Liver (tissue), 3 donors: ENCODE measurements at regions not wholly inside any gene's neighbourhood (a gene's known extent, or its start where the extent isn't known, plus 50 kb on each side); places are given as distances from the start of the nearest gene placed in this dataset.

Experiments
- EGR1 ChIP-seq, 2 donors: IDR thresholded peaks; 2 replicates each; pipeline ENCODE4 v1.6.1; 2016 to 2018; ENCODE audit warnings: antibody characterized with exemption in 2 of 2, low read depth in 2 of 2
- FOXA1 ChIP-seq: IDR thresholded peaks from 2 replicates; pipeline ENCODE4 v1.6.1; 2016; ENCODE audit warnings: antibody characterized with exemption
- GABPA ChIP-seq, 2 donors: IDR thresholded peaks in 1 of 2; conservative IDR thresholded peaks in 1 of 2; 2 replicates each; pipeline ENCODE4 v1.6.1; 2016; ENCODE audit warnings: antibody characterized with exemption in 2 of 2, mild to moderate bottlenecking in 1 of 2, moderate library complexity in 1 of 2
- JUND ChIP-seq, 2 donors: IDR thresholded peaks; 2 replicates each; pipeline ENCODE4 v1.6.1; 2016; ENCODE audit warnings: antibody characterized with exemption in 2 of 2
- NR2F2 ChIP-seq: IDR thresholded peaks from 2 replicates; pipeline ENCODE4 v1.6.1; 2016; ENCODE audit warnings: antibody characterized with exemption
- RAD21 ChIP-seq, 2 donors: IDR thresholded peaks; 2 replicates each; pipeline ENCODE4 v1.6.1; 2016; ENCODE audit warnings: antibody characterized with exemption in 2 of 2, mild to moderate bottlenecking in 2 of 2
- SP1 ChIP-seq: IDR thresholded peaks from 2 replicates; pipeline ENCODE4 v1.6.1; 2018; ENCODE audit warnings: antibody characterized with exemption, mild to moderate bottlenecking
- TAF1 ChIP-seq: conservative IDR thresholded peaks from 2 replicates; pipeline ENCODE4 v1.6.1; 2016; ENCODE audit warnings: antibody characterized with exemption, mild to moderate bottlenecking
- YY1 ChIP-seq: IDR thresholded peaks from 2 replicates; pipeline ENCODE4 v1.6.1; 2016; ENCODE audit warnings: antibody characterized with exemption, mild to moderate bottlenecking
- TF ChIP-seq, protein P1 (sequence below): fragments of 150-350 bp; IDR thresholded peaks from 2 replicates; pipeline ENCODE4 v1.5.1; 2017; ENCODE audit warnings: improper control_type of control experiment, low read depth, low read length; ENCODE audit not compliant: missing input control
- TF ChIP-seq, protein P2 (sequence below): IDR thresholded peaks from 2 replicates; pipeline ENCODE4 v1.6.1; 2016; ENCODE audit warnings: antibody characterized with exemption, mild to moderate bottlenecking
- TF ChIP-seq, protein P3 (sequence below): IDR thresholded peaks from 2 replicates; pipeline ENCODE4 v1.6.1; 2016; ENCODE audit warnings: antibody characterized with exemption
- TF ChIP-seq, protein P4 (sequence below): IDR thresholded peaks from 2 replicates; pipeline ENCODE4 v1.6.1; 2016; ENCODE audit warnings: antibody characterized with exemption
- donor health status: healthy.
- donor health status: healthy.

DNA sequence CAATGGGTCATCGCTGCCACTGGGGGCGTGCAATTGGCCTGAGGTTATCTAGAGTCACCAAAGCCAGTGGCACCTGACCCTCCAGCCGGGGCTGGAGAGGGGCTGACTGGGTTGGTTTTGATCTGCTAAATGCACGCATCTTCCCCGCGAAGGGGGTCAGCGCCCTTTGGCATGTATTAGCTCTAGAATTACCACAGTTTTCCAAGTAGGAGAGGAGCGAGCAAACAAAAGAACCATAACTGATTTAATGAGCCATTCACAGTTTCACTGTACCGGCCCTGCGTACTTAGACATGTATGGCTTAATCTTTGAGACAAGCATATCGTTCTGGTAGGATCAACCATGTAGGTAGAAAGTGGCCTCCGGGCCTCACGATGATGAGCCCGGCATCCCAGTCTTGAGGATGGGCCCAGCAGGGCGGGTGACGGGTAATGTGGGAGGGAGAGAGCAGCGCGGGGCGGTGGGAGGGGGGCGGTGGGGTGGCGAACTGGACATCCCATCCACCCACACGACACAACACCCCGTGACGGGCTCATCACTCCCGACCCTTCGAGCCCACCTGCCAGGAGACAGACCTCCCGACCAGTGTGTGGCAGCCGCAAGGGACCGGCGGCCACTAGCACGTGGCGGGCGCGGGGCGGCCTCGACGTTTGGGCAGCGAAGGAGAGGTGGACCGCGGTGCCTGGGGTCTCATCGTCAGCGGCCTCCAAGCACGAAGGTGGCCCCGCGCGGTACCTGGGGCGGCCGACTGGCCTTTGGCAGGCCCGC lies 1957.5 kb upstream of the DEFB115 start:
- TF ChIP-seq RAD21 (IDR thresholded peaks at IDR 0.05) (no peak), EGR1 (IDR thresholded peaks at IDR 0.05; ENCODE audit: low read depth in 2 of 2) (no peak), GABPA (IDR thresholded peaks at IDR 0.05 in 1 of 2, conservative IDR thresholded peaks at IDR 0.05 in 1 of 2) (no peak), TAF1 (no peak), JUND (IDR thresholded peaks at IDR 0.05) (no peak), FOXA1 (no peak), YY1 (no peak), NR2F2 (no peak), SP1 (no peak)
- TF ChIP-seq, protein P1, sequence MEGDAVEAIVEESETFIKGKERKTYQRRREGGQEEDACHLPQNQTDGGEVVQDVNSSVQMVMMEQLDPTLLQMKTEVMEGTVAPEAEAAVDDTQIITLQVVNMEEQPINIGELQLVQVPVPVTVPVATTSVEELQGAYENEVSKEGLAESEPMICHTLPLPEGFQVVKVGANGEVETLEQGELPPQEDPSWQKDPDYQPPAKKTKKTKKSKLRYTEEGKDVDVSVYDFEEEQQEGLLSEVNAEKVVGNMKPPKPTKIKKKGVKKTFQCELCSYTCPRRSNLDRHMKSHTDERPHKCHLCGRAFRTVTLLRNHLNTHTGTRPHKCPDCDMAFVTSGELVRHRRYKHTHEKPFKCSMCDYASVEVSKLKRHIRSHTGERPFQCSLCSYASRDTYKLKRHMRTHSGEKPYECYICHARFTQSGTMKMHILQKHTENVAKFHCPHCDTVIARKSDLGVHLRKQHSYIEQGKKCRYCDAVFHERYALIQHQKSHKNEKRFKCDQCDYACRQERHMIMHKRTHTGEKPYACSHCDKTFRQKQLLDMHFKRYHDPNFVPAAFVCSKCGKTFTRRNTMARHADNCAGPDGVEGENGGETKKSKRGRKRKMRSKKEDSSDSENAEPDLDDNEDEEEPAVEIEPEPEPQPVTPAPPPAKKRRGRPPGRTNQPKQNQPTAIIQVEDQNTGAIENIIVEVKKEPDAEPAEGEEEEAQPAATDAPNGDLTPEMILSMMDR: no peak
- TF ChIP-seq, protein P2, sequence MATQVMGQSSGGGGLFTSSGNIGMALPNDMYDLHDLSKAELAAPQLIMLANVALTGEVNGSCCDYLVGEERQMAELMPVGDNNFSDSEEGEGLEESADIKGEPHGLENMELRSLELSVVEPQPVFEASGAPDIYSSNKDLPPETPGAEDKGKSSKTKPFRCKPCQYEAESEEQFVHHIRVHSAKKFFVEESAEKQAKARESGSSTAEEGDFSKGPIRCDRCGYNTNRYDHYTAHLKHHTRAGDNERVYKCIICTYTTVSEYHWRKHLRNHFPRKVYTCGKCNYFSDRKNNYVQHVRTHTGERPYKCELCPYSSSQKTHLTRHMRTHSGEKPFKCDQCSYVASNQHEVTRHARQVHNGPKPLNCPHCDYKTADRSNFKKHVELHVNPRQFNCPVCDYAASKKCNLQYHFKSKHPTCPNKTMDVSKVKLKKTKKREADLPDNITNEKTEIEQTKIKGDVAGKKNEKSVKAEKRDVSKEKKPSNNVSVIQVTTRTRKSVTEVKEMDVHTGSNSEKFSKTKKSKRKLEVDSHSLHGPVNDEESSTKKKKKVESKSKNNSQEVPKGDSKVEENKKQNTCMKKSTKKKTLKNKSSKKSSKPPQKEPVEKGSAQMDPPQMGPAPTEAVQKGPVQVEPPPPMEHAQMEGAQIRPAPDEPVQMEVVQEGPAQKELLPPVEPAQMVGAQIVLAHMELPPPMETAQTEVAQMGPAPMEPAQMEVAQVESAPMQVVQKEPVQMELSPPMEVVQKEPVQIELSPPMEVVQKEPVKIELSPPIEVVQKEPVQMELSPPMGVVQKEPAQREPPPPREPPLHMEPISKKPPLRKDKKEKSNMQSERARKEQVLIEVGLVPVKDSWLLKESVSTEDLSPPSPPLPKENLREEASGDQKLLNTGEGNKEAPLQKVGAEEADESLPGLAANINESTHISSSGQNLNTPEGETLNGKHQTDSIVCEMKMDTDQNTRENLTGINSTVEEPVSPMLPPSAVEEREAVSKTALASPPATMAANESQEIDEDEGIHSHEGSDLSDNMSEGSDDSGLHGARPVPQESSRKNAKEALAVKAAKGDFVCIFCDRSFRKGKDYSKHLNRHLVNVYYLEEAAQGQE: no peak
- TF ChIP-seq, protein P3, sequence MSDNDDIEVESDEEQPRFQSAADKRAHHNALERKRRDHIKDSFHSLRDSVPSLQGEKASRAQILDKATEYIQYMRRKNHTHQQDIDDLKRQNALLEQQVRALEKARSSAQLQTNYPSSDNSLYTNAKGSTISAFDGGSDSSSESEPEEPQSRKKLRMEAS: no peak
- TF ChIP-seq, protein P4, sequence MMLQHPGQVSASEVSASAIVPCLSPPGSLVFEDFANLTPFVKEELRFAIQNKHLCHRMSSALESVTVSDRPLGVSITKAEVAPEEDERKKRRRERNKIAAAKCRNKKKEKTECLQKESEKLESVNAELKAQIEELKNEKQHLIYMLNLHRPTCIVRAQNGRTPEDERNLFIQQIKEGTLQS: no peak
